B cell (primary cell): ENCODE measurements at regions not wholly inside any gene's neighbourhood (a gene's known extent, or its start where the extent isn't known, plus 50 kb on each side); places are given as distances from the start of the nearest gene placed in this dataset.
"Not testable (repeated sequence)": the region's sequence is repeated elsewhere in the genome, so short reads cannot be mapped to it uniquely, and the experiment has no call there.

ENCODE experiments used
- ATAC-seq: fragments of 200-7000 bp; cut with Tn5 transposase; one replicate; pipeline ENCODE4 v1.10.0; 2021; ENCODE audit warnings: low read depth, mild to moderate bottlenecking, moderate number of reproducible peaks, moderate library complexity
- CTCF ChIA-PET: fragments of 350-600 bp; sonication (Branson Sonifier 250); formaldehyde crosslinking; loops from one replicate; lab custom pipeline; 2021; ENCODE audit warnings: antibody characterized with exemption, inconsistent platforms; lab: Charles Lee
- POLR2A ChIA-PET: fragments of 350-600 bp; sonication (Branson Sonifier 250); formaldehyde crosslinking; loops from one replicate; lab custom pipeline; 2021; ENCODE audit warnings: antibody characterized with exemption; lab: Charles Lee
- DNase-seq: peaks from one replicate; pipeline ENCODE4 v3.0.0; 2013
- H2AFZ ChIP-seq: 2 replicates; pipeline ENCODE4 v1.6.1; 2012; ENCODE audit warnings: mild to moderate bottlenecking, low read depth, low read length; ENCODE audit not compliant: insufficient read depth, poor library complexity, severe bottlenecking
- H3K27ac ChIP-seq, 2 donors: 1 replicate in 1 of 2; 2 replicates in 1 of 2; pipeline ENCODE4 v1.5.1; 2012 to 2013; ENCODE audit warnings: low read length in 2 of 2, mild to moderate bottlenecking in 2 of 2, moderate library complexity in 1 of 2
- H3K27me3 ChIP-seq, 4 experiments: fragments of 200-600 bp in 1 of 4; sonication (generic) in 1 of 4; replicated peaks in 1 of 4; 1 replicate in 2 of 4; 2 replicates in 2 of 4; pipeline versions ENCODE4 v1.6.1 to v1.7.0; 2013 to 2016; ENCODE audit warnings: low read length in 3 of 4, mild to moderate bottlenecking in 2 of 4, mixed read lengths in 1 of 4, moderate library complexity in 1 of 4; ENCODE audit not compliant: insufficient read depth in 4 of 4, control insufficient read depth in 3 of 4; ENCODE audit errors: control extremely low read depth in 1 of 4
- H3K36me3 ChIP-seq, 2 experiments: replicated peaks in 1 of 2; 1 replicate in 1 of 2; 2 replicates in 1 of 2; pipeline versions ENCODE4 v1.6.1 to v1.7.1; 2013; ENCODE audit warnings: low read length in 1 of 2; ENCODE audit not compliant: insufficient read depth in 2 of 2, control insufficient read depth in 1 of 2; ENCODE audit errors: control extremely low read depth in 1 of 2, extremely low read depth in 1 of 2
- H3K4me1 ChIP-seq, 2 donors: fragments of 200-600 bp in 1 of 2; sonication (generic) in 1 of 2; 1 replicate in 1 of 2; 2 replicates in 1 of 2; pipeline versions ENCODE4 v1.5.1 to v1.6.1; 2013 to 2017; ENCODE audit warnings: low read length in 2 of 2; ENCODE audit not compliant: control insufficient read depth in 2 of 2, insufficient read depth in 2 of 2
- H3K4me2 ChIP-seq: replicated peaks from 2 replicates; pipeline ENCODE3; 2012; ENCODE audit warnings: mild to moderate bottlenecking, low read depth, low read length; ENCODE audit not compliant: poor library complexity, severe bottlenecking
- H3K4me3 ChIP-seq, 5 experiments: fragments of 200-600 bp in 1 of 5; sonication (generic) in 1 of 5; 1 replicate in 3 of 5; 2 replicates in 2 of 5; pipeline versions ENCODE4 v1.5.1 to v1.7.0; 2011 to 2016; ENCODE audit warnings: low read length in 4 of 5, mild to moderate bottlenecking in 4 of 5, low read depth in 2 of 5, control low read depth in 1 of 5, moderate library complexity in 1 of 5; ENCODE audit not compliant: insufficient read depth in 1 of 5; ENCODE audit errors: control extremely low read depth in 1 of 5, extremely low read depth in 1 of 5
- H3K79me2 ChIP-seq: fragments of 200-600 bp; sonication (generic); one replicate; pipeline ENCODE4 v1.6.0; 2016; ENCODE audit warnings: low read length; ENCODE audit not compliant: control insufficient read depth, insufficient read depth
- H3K9ac ChIP-seq: fragments of 200-600 bp; sonication (generic); 2 replicates; pipeline ENCODE4 v1.6.1; 2017; ENCODE audit warnings: mild to moderate bottlenecking, low read length, moderate library complexity
- H3K9me3 ChIP-seq, 3 donors: one replicate each; pipeline versions ENCODE4 v1.6.1 to v1.7.1; 2013; ENCODE audit warnings: low read length in 2 of 3; ENCODE audit not compliant: control insufficient read depth in 2 of 3, insufficient read depth in 1 of 3; ENCODE audit errors: control extremely low read depth in 1 of 3
- H4K20me1 ChIP-seq: 2 replicates; pipeline ENCODE4 v1.6.0; 2012; ENCODE audit warnings: mild to moderate bottlenecking, low read length; ENCODE audit not compliant: insufficient read depth, control insufficient read depth, poor library complexity, severe bottlenecking
- H3K27ac Mint-ChIP-seq: one replicate; pipeline ENCODE4 v1.8.0; 2021; ENCODE audit warnings: mixed read lengths
- H3K27me3 Mint-ChIP-seq: one replicate; pipeline ENCODE4 v1.8.0; 2021; ENCODE audit warnings: mixed read lengths
- H3K4me1 Mint-ChIP-seq: one replicate; pipeline ENCODE4 v1.8.0; 2021; ENCODE audit warnings: mixed read lengths
- H3K4me3 Mint-ChIP-seq: one replicate; pipeline ENCODE4 v1.8.0; 2021; ENCODE audit warnings: mixed read lengths
- H3K9me3 Mint-ChIP-seq: one replicate; pipeline ENCODE4 v1.8.0; 2022; ENCODE audit warnings: mixed read lengths; ENCODE audit not compliant: insufficient read depth
- CTCF ChIP-seq: fragments of 200-600 bp; IDR thresholded peaks from one replicate; pipeline ENCODE4 v1.8.0; 2022; ENCODE audit warnings: antibody characterized with exemption, mild to moderate bottlenecking
- EZH2 ChIP-seq: IDR thresholded peaks from 2 replicates; pipeline ENCODE4 v1.6.1; 2012; ENCODE audit warnings: borderline replicate concordance, low read depth, mild to moderate bottlenecking, moderate library complexity, low read length; ENCODE audit not compliant: insufficient read depth, poor library complexity, severe bottlenecking
- whole genome bisulfite sequencing: methylation state at CpG from one replicate; pipeline ENCODE4 v1.1.5; 2013; ENCODE audit warnings: missing lambda C conversion rate; ENCODE audit not compliant: insufficient coverage; 5-methylcytosine and 5-hydroxymethylcytosine counted together
- intact Hi-C: fragments of 100-400 bp; cut with micrococcal nuclease; formaldehyde crosslinking; loops from one replicate; pipeline ENCODE4 v1.10.0; 2022

GRCh38 chr15:30824518-30825195 lies 79.1 kb upstream of the FAN1 start:
- DNase-seq (no peak), ATAC-seq (no peak)
- 88% methylated on average over 9 of the region's 14 CpGs for WGBS
- Histone ChIP-seq H3K9ac (no peak overlapping the region), H3K27me3 (no peaks in the 10 kb centered on the region), H3K79me2 (no peaks in the 10 kb centered on the region), H3K36me3 (no peaks in the 10 kb centered on the region), H3K27ac (no peak overlapping the region), H3K4me3 (no peak overlapping the region), H3K4me1 (peaks cover 0 to 4% of the 10 kb centered on the region in 2 donors), H2AFZ (no peak overlapping the region), H3K9me3 (no peaks in the 10 kb centered on the region), H4K20me1 (no peaks in the 10 kb centered on the region), H3K4me2 (no peak overlapping the region)
- Mint-ChIP-seq H3K4me1 (peaks cover 9% of the 10 kb centered on the region), H3K27me3 (no peaks in the 10 kb centered on the region), H3K9me3 (no peaks in the 10 kb centered on the region), H3K4me3 (no peak overlapping the region), H3K27ac (no peak overlapping the region)
- ChIA-PET CTCF (no interaction called here), POLR2A (no interaction called here)
- intact Hi-C loops, result no loop called here
- no peak for TF ChIP-seq EZH2
- no peak for TF ChIP-seq CTCF

GRCh38 chr15:30827625-30828303 lies 76.0 kb upstream of the FAN1 start:
- no peaks in the 10 kb centered on the region for H3K36me3 ChIP-seq
- H3K27me3 ChIP-seq, result no peaks in the 10 kb centered on the region
- Mint-ChIP-seq H3K4me1 (peaks cover 15% of the 10 kb centered on the region), H3K4me3 (no peak overlapping the region), H3K27me3 (no peaks in the 10 kb centered on the region), H3K9me3 (no peaks in the 10 kb centered on the region), H3K27ac (no peak overlapping the region)
- no peak for DNase-seq
- no peak overlapping the region for H3K27ac ChIP-seq
- POLR2A ChIA-PET, result no interaction called here
- H3K4me3 ChIP-seq, result no peak overlapping the region
- TF ChIP-seq EZH2 (no peak), CTCF (no peak)
- H2AFZ ChIP-seq, result no peak overlapping the region
- intact Hi-C loops, result no loop called here
- peaks cover 3 to 11% of the 10 kb centered on the region in 2 donors for H3K4me1 ChIP-seq
- no peak overlapping the region for H3K9ac ChIP-seq
- no peaks in the 10 kb centered on the region for H3K79me2 ChIP-seq
- no peaks in the 10 kb centered on the region for H3K9me3 ChIP-seq
- CTCF ChIA-PET, result interaction anchor here (0.9 to 1.7 kb wide), 2 partner anchors 31 to 663 kb away, joined by 3 to 6 read pairs; no protein-coding TSS in a partner anchor
- no peaks in the 10 kb centered on the region for H4K20me1 ChIP-seq
- 91% methylated on average over 7 of the region's 10 CpGs for WGBS
- ATAC-seq, result no peak
- no peak overlapping the region for H3K4me2 ChIP-seq

GRCh38 chr15:30828304-30828639 lies 75.4 kb upstream of the FAN1 start:
- intact Hi-C loops, H4K20me1 ChIP-seq, H3K4me2 ChIP-seq, H3K9me3 Mint-ChIP-seq, H3K27me3 ChIP-seq, H3K9me3 ChIP-seq, H3K4me3 Mint-ChIP-seq, H3K27ac Mint-ChIP-seq, H3K79me2 ChIP-seq, H3K4me3 ChIP-seq, H3K27me3 Mint-ChIP-seq, H3K36me3 ChIP-seq, DNase-seq, ATAC-seq, POLR2A ChIA-PET, H3K9ac ChIP-seq, H3K27ac ChIP-seq, H2AFZ ChIP-seq: not testable (repeated sequence)
- CTCF ChIA-PET, result interaction anchor here (0.9 to 1.7 kb wide), 2 partner anchors 31 to 662 kb away, joined by 3 to 6 read pairs; no protein-coding TSS in a partner anchor
- peaks cover 3 to 11% of the 10 kb centered on the region in 2 donors for H3K4me1 ChIP-seq
- H3K4me1 Mint-ChIP-seq, result peaks cover 15% of the 10 kb centered on the region
- no CpG with 5 or more reads among the region's 8 CpGs for WGBS
